OCI-LY3 (cell line): ENCODE measurements at regions not wholly inside any gene's neighbourhood (a gene's known extent, or its start where the extent isn't known, plus 50 kb on each side); places are given as distances from the start of the nearest gene placed in this dataset.

Source experiments
- H2AFZ ChIP-seq: fragments of 200-600, 300-600 bp; shearing (Covaris generic); 2 replicates; pipeline ENCODE4 v1.6.0; 2014; ENCODE audit warnings: antibody characterized with exemption, low read depth, low read length
- H3K27ac ChIP-seq: fragments of 200-600, 300-600 bp; sonication (generic); 2 replicates; pipeline ENCODE4 v1.5.1; 2014; ENCODE audit warnings: mild to moderate bottlenecking, low read length, moderate library complexity, mixed read lengths
- H3K27me3 ChIP-seq: fragments of 200-600, 300-600 bp; sonication (generic); 2 replicates; pipeline ENCODE4 v1.6.1; 2014; ENCODE audit warnings: low read depth, low read length, mixed read lengths
- H3K36me3 ChIP-seq: fragments of 200-600, 300-600 bp; sonication (generic); replicated peaks from 2 replicates; pipeline ENCODE3; 2014; ENCODE audit warnings: low read depth, low read length, mixed read lengths
- H3K4me1 ChIP-seq: fragments of 300-600, 200-600 bp; sonication (generic); 2 replicates; pipeline ENCODE4 v1.6.1; 2014; ENCODE audit warnings: low read length, mixed read lengths
- H3K4me2 ChIP-seq: fragments of 200-600, 300-600 bp; sonication (generic); 2 replicates; pipeline ENCODE4 v1.6.1; 2014; ENCODE audit warnings: low read length, mixed read lengths
- H3K4me3 ChIP-seq: fragments of 300-600, 200-600 bp; sonication (generic); 2 replicates; pipeline ENCODE4 v1.5.1; 2014; ENCODE audit warnings: antibody characterized with exemption, mild to moderate bottlenecking, low read length, moderate library complexity
- H3K79me2 ChIP-seq: fragments of 300-600, 200-600 bp; shearing (Covaris generic); 2 replicates; pipeline ENCODE4 v1.6.1; 2014; ENCODE audit warnings: mild to moderate bottlenecking, low read length, mixed read lengths
- H3K9ac ChIP-seq: fragments of 300-600, 200-600 bp; shearing (Covaris generic); 2 replicates; pipeline ENCODE4 v1.6.0; 2014; ENCODE audit warnings: mild to moderate bottlenecking, low read length, moderate library complexity
- H3K9me3 ChIP-seq: fragments of 200-600, 300-600 bp; shearing (Covaris generic); 2 replicates; pipeline ENCODE4 v1.6.1; 2014; ENCODE audit warnings: low read length, mixed read lengths; ENCODE audit not compliant: insufficient read depth
- H4K20me1 ChIP-seq: fragments of 200-600, 300-600 bp; sonication (generic); 2 replicates; pipeline ENCODE4 v1.6.1; 2016; ENCODE audit warnings: low read length, mixed read lengths; ENCODE audit not compliant: insufficient read depth
- CTCF ChIP-seq: fragments of 200-600, 300-600 bp; sonication (generic); IDR thresholded peaks from 2 replicates; pipeline ENCODE4 v1.5.1; 2014; ENCODE audit warnings: antibody characterized with exemption, low read length, low read depth
- EZH2phosphoT487 ChIP-seq: fragments of 200-600 bp; shearing (Covaris generic); IDR thresholded peaks from 2 replicates; pipeline ENCODE4 v1.6.1; 2018; ENCODE audit warnings: antibody characterized with exemption, mixed run types, low read depth

DNA sequence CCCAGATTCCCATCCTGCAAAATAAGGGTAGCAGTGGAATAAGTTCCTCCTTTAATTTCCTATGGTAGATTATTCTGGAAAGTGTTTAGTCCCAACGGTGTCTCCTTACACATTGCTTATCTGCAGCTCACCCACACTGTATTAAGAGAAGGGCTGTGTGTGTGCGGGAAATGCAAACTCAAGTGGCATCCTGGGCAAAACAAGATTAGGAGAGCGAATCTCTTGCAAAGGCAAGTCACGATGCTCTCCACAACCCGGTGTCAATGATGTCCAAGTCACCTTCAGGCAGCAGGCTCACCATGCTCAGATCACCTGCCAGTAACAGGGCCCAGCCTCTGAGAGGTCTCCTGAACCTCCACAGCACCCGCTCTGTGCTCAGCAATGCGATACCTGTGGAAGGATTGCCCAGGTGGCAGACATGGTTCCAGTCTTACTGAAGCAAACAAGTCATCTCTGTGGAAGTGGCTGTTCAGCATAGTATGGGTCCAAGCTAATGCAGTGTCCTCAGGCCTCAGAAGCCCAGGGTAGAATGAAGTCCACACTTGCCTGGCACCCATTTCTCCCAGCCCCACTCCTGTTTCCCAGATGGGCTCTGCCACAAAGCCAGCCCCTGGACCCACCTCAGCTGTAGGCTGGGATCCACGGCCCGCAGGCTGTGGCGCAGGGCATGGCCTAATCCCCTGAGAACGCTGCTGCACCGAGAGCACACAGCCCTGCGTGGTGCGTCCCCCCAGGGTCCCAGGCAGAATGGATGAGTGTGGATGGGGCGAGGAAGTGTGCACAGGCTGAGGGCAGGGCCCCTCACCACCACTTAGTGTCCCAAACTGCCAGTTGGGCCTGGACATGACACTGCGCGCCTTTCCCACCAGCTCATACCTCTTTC lies 101.2 kb downstream of the PXDC1 start:
- Histone ChIP-seq H3K27ac (no peak overlapping the region), H3K4me2 (no peak overlapping the region), H3K4me3 (no peak overlapping the region), H3K9me3 (no peaks in the 10 kb centered on the region), H3K36me3 (no peaks in the 10 kb centered on the region), H3K9ac (no peak overlapping the region), H4K20me1 (no peaks in the 10 kb centered on the region), H3K79me2 (no peaks in the 10 kb centered on the region), H3K4me1 (no peaks in the 10 kb centered on the region), H2AFZ (no peak overlapping the region), H3K27me3 (no peaks in the 10 kb centered on the region)
- TF ChIP-seq CTCF (no peak), EZH2phosphoT487 (no peak)

GRCh38 chr6:3648724-3649123 lies 102.8 kb downstream of the PXDC1 start:
- Histone ChIP-seq H3K36me3 (no peaks in the 10 kb centered on the region), H4K20me1 (no peaks in the 10 kb centered on the region), H3K4me3 (no peak overlapping the region), H3K9me3 (no peaks in the 10 kb centered on the region), H3K9ac (no peak overlapping the region), H3K4me1 (no peaks in the 10 kb centered on the region), H3K27me3 (no peaks in the 10 kb centered on the region), H3K79me2 (no peaks in the 10 kb centered on the region), H3K27ac (no peak overlapping the region), H3K4me2 (no peak overlapping the region), H2AFZ (no peak overlapping the region)
- TF ChIP-seq CTCF (no peak), EZH2phosphoT487 (no peak)

GRCh38 chr6:3646616-3647362 lies 104.7 kb downstream of the PXDC1 start:
- Histone ChIP-seq H3K4me2 (no peak overlapping the region), H3K4me1 (no peaks in the 10 kb centered on the region), H3K27me3 (no peaks in the 10 kb centered on the region), H2AFZ (no peak overlapping the region), H3K9ac (no peak overlapping the region), H3K36me3 (no peaks in the 10 kb centered on the region), H3K79me2 (no peaks in the 10 kb centered on the region), H3K27ac (no peak overlapping the region), H4K20me1 (no peaks in the 10 kb centered on the region), H3K9me3 (no peaks in the 10 kb centered on the region), H3K4me3 (no peak overlapping the region)
- TF ChIP-seq CTCF (no peak), EZH2phosphoT487 (no peak)

GRCh38 chr6:3644739-3645012 lies 106.8 kb downstream of the PXDC1 start:
- Histone ChIP-seq H3K9me3 (no peaks in the 10 kb centered on the region), H4K20me1 (no peaks in the 10 kb centered on the region), H3K79me2 (no peaks in the 10 kb centered on the region), H3K36me3 (no peaks in the 10 kb centered on the region), H3K4me3 (no peak overlapping the region), H3K27ac (no peak overlapping the region), H3K4me2 (no peak overlapping the region), H3K27me3 (peaks cover under 1% of the 10 kb centered on the region; the same call in 1 of the 2 replicates), H3K4me1 (no peaks in the 10 kb centered on the region), H2AFZ (no peak overlapping the region), H3K9ac (no peak overlapping the region)
- TF ChIP-seq CTCF (no peak), EZH2phosphoT487 (no peak)
